ENCODE measurements at regions not wholly inside any gene's neighbourhood (a gene's known extent, or its start where the extent isn't known, plus 50 kb on each side); places are given as distances from the start of the nearest gene placed in this dataset.

DNA sequence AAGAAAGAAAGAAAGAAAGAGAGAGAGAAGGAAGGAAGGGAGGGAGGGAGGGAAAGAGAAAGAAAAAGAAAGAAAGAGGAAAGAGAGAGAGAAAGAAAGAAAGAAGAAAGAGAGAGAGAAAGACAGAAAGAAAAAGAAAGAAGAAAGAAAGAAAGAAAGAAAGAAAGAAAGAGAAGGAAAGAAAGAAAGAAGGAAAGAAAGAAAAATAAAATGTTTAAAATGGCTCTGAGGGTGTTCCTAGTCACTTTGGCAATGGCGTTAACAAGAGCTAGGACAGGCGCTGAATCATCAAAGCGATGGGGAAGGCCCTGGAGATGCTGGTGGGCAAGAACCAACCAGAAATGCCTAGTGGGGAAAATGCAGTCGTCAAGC is 77.8 kb upstream of the GPC1 start:
- H4K20me1 ChIP-seq (ENCODE audit: low read depth) = no peaks in the 10 kb centered on the region
- H3K4me2 ChIP-seq = no peak overlapping the region
- no peak overlapping the region for H3K27ac ChIP-seq
- Mint-ChIP-seq H3K27ac (no peak overlapping the region), H3K9me3 (peaks cover 29% of the 10 kb centered on the region), H3K4me3 (no peak overlapping the region), H3K36me3 (peaks cover 2% of the 10 kb centered on the region), H3K4me1 (peaks cover 2% of the 10 kb centered on the region), H3K27me3 (ENCODE audit: insufficient read depth, low read depth) (peaks cover 15% of the 10 kb centered on the region)
- H3F3A ChIP-seq (ENCODE audit: low read depth) = no peaks in the 10 kb centered on the region
- H3K4me3 ChIP-seq = no peak overlapping the region
- no peaks in the 10 kb centered on the region for H3K27me3 ChIP-seq
- TF ChIP-seq EZH2 (IDR thresholded peaks at IDR 0.05) = no peak
- TF ChIP-seq EZH2phosphoT487 (IDR thresholded peaks at IDR 0.05) = no peak
- TF ChIP-seq, protein P1, sequence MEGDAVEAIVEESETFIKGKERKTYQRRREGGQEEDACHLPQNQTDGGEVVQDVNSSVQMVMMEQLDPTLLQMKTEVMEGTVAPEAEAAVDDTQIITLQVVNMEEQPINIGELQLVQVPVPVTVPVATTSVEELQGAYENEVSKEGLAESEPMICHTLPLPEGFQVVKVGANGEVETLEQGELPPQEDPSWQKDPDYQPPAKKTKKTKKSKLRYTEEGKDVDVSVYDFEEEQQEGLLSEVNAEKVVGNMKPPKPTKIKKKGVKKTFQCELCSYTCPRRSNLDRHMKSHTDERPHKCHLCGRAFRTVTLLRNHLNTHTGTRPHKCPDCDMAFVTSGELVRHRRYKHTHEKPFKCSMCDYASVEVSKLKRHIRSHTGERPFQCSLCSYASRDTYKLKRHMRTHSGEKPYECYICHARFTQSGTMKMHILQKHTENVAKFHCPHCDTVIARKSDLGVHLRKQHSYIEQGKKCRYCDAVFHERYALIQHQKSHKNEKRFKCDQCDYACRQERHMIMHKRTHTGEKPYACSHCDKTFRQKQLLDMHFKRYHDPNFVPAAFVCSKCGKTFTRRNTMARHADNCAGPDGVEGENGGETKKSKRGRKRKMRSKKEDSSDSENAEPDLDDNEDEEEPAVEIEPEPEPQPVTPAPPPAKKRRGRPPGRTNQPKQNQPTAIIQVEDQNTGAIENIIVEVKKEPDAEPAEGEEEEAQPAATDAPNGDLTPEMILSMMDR (IDR thresholded peaks at IDR 0.05) = no peak
- H3K79me2 ChIP-seq (ENCODE audit: low read depth) = no peaks in the 10 kb centered on the region
- no peak overlapping the region for H3K9ac ChIP-seq
- no peak for DNase-seq (ENCODE audit: low spot score)
- no peaks in the 10 kb centered on the region for H3K9me3 ChIP-seq (ENCODE audit: low read depth)
- H3K4me1 ChIP-seq = no peaks in the 10 kb centered on the region
- no peaks in the 10 kb centered on the region for H3K36me3 ChIP-seq
- H2AFZ ChIP-seq (replicated peaks) = no peak overlapping the region

DNA sequence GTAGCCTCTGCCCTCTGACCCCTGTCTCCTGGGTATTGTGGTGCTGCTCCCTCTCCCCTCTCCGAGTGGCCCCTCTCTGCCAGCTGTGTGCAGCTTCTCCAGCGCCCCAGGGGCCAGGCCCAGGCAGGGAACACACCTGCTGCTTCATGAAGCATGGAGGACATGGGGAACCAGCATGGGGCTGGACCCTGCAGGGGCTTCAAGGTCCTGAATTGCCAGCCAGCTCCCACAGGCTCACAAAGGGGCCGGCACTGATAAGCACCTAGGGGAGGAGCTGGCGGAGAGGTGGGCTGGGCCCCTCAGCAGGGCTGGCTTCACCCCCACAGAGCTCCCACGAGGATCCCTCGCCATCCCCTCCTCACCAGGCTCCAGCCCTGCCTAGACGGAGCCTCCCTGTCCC is 77.4 kb upstream of the GPC1 start:
- no peak overlapping the region for H2AFZ ChIP-seq (replicated peaks)
- no peaks in the 10 kb centered on the region for H3K27me3 ChIP-seq
- H3K9me3 Mint-ChIP-seq = peaks cover 29% of the 10 kb centered on the region
- H3K4me3 ChIP-seq = no peak overlapping the region
- H3K36me3 ChIP-seq = no peaks in the 10 kb centered on the region
- H3K27me3 Mint-ChIP-seq (ENCODE audit: insufficient read depth, low read depth) = peaks cover 15% of the 10 kb centered on the region
- H3K36me3 Mint-ChIP-seq = peaks cover 2% of the 10 kb centered on the region
- no peak for DNase-seq (ENCODE audit: low spot score)
- H3K27ac ChIP-seq = no peak overlapping the region
- no peak overlapping the region for H3K4me3 Mint-ChIP-seq
- H3K79me2 ChIP-seq (ENCODE audit: low read depth) = no peaks in the 10 kb centered on the region
- no peaks in the 10 kb centered on the region for H3F3A ChIP-seq (ENCODE audit: low read depth)
- H3K4me2 ChIP-seq = no peak overlapping the region
- H3K9me3 ChIP-seq (ENCODE audit: low read depth) = no peaks in the 10 kb centered on the region
- H3K4me1 ChIP-seq = no peaks in the 10 kb centered on the region
- no peak overlapping the region for H3K9ac ChIP-seq
- TF ChIP-seq, protein P1 (IDR thresholded peaks at IDR 0.05) = no peak
- TF ChIP-seq EZH2phosphoT487 (IDR thresholded peaks at IDR 0.05) = no peak
- TF ChIP-seq EZH2 (IDR thresholded peaks at IDR 0.05) = no peak
- H4K20me1 ChIP-seq (ENCODE audit: low read depth) = no peaks in the 10 kb centered on the region
- H3K4me1 Mint-ChIP-seq = peaks cover 2% of the 10 kb centered on the region
- no peak overlapping the region for H3K27ac Mint-ChIP-seq

DNA sequence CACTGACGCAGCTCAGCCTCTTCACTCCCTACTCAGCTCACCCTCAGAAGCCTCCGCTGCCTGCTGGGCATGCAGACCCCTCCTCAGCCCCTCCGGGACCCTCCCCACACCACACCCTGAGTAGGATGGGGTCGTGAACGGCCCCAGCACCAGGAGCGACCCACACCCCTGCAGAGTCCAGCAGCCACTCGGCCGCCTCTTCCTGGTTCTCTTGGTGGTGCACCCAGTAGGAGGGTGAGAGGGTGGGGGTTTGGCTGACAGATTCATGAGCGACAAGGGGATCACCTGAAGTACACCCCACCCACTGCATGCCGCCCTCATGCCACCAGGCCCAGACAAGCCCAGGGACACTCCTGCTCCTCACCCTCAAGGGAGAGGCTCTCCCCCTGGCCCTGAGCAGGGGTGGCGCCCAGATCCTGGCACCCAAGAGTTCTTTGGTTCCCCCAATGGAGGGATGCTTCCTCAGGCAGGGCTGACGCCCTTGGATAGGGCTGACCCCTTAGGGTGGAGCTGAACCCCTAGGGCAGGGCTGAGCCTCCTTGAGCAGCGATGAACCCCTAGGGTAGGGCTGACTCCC is 76.6 kb upstream of the GPC1 start:
- Histone ChIP-seq H3K4me3 (no peak overlapping the region), H3K27ac (no peak overlapping the region), H3F3A (ENCODE audit: low read depth) (no peaks in the 10 kb centered on the region), H2AFZ (replicated peaks) (no peak overlapping the region), H4K20me1 (ENCODE audit: low read depth) (no peaks in the 10 kb centered on the region), H3K27me3 (no peaks in the 10 kb centered on the region), H3K9me3 (ENCODE audit: low read depth) (no peaks in the 10 kb centered on the region), H3K4me2 (no peak overlapping the region), H3K9ac (no peak overlapping the region), H3K79me2 (ENCODE audit: low read depth) (no peaks in the 10 kb centered on the region), H3K4me1 (peaks cover 4% of the 10 kb centered on the region), H3K36me3 (no peaks in the 10 kb centered on the region)
- TF ChIP-seq EZH2phosphoT487 (IDR thresholded peaks at IDR 0.05) (no peak), EZH2 (IDR thresholded peaks at IDR 0.05) (no peak)
- TF ChIP-seq, protein P1 (IDR thresholded peaks at IDR 0.05) = no peak
- peaks cover 15% of the 10 kb centered on the region for H3K27me3 Mint-ChIP-seq (ENCODE audit: insufficient read depth, low read depth)
- H3K27ac Mint-ChIP-seq = no peak overlapping the region
- no peak overlapping the region for H3K4me3 Mint-ChIP-seq
- H3K36me3 Mint-ChIP-seq = peaks cover 2% of the 10 kb centered on the region
- H3K4me1 Mint-ChIP-seq = peaks cover 6% of the 10 kb centered on the region
- peaks cover 31% of the 10 kb centered on the region for H3K9me3 Mint-ChIP-seq
- no peak for DNase-seq (ENCODE audit: low spot score)
